Right ventricle myocardium superior (tissue), 1 donor: ENCODE measurements at regions not wholly inside any gene's neighbourhood (a gene's known extent, or its start where the extent isn't known, plus 50 kb on each side); places are given as distances from the start of the nearest gene placed in this dataset.
A peak's percentile ranks its signal among the peaks of the same experiment; 100 is the strongest.
"Not testable (repeated sequence)": the region's sequence is repeated elsewhere in the genome, so short reads cannot be mapped to it uniquely, and the experiment has no call there.

Experiments used
- ATAC-seq: fragments of 200-7000 bp; cut with Tn5 transposase; one replicate; pipeline ENCODE4 v1.9.1; 2020; ENCODE audit warnings: mild to moderate bottlenecking; ENCODE audit not compliant: poor library complexity
- DNase-seq: peaks from one replicate; pipeline ENCODE4 v3.0.0-alpha.2; 2020
- intact Hi-C: fragments of 100-400 bp; cut with DNase I; formaldehyde crosslinking; loops from one replicate; pipeline ENCODE4 v1.11.2; 2022
- donor health status: DM: no; HTN: yes; CAD: no; lungs with severe emphysema.

DNA sequence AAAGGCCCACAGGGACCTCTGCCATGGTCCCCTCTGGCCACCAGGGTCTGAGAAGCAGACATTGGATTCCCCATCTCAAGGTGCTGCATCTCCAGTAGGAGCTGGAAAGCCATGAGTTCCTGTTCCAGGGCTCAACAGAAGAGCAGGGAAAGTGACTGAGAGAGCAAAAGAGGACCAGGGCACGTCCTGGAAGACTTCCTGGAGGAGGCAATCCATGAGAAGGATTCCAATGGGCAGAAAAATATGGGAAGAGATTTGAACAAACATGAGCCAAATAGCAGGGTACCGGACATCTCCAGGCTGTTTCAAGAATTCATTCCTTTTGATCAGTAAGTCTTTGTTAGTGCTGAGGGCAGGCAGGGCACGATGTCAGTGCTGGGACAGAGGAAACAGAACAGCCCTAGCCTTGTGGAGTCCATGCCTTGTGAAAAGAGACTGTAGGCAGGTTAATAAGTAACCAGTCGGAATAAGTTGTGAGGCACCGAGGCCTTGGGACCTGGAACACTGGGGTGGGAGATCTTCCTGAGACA is 72.8 kb upstream of the TWIST2 start:
- DNase-seq = no peak
- intact Hi-C loops = no loop called here
- no peak for ATAC-seq

- DNase-seq (no peak), ATAC-seq (no peak)
- intact Hi-C loops = no loop called here
Measured at GRCh38 chr2:238775591-238775990, 72.3 kb upstream of the TWIST2 start.

- ATAC-seq = no peak
- intact Hi-C loops = no loop called here
- no peak for DNase-seq
Measured at GRCh38 chr2:238776003-238776760, 71.7 kb upstream of the TWIST2 start.

DNA sequence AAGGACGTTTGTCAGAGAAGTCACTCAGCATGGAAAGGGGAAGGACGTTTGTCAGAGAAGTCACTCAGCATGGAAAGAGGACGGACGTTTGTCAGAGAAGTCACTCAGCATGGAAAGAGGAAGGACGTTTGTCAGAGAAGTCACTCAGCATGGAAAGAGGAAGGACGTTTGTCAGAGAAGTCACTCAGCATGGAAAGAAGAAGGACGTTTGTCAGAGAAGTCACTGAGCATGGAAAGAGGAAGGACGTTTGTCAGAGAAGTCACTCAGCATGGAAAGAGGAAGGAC is 71.2 kb upstream of the TWIST2 start:
- not testable (repeated sequence) for ATAC-seq, DNase-seq

GRCh38 chr2:238777369-238778067 is 70.4 kb upstream of the TWIST2 start:
- DNase-seq (no peak), ATAC-seq (no peak)
- intact Hi-C loops = no loop called here

More for the DNA sequence above, 71.2 kb upstream of the TWIST2 start:
- intact Hi-C loops = not testable (repeated sequence)

DNA sequence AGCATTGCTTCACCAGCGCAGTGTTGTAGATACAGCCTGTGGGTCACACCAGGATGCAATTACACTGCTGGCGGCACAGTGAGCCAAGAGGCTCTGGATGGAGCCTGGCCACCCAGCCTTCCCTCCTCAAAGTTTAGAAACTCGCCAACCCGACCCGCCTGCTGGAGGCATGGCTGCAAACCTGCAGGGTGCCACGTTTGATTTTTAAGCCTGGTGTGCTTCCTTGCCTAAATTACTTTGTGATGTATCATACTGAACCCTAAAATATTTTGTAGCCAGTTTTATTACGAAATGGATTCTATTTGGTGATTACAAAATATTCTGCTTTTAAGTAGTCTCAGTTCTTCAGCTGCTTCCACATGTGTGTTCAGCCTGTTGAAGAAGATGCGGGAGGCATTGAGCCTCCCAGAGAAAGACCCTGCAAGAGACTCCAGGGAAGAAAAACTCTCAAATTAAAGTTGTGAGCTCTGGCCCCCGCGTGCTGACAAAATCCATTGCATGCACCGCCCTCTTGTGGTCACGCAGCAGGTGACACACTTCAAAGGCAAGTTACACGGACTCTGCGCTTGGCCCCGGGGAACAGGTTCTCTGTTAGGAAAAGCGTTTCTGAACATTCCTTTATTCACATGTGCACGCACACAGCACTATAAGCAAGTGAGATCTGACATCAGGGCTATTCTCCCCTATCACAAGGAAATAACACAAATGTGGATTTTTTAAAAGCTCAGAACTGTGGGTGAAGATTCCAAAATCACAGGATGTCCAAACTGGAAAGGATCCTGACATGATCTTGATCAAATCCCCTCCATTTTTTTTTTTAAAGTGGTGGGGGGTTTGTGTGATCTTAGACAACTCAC is 63.0 kb upstream of the TWIST2 start:
- ATAC-seq (peak; percentile 94), DNase-seq (peak; percentile 80)
- intact Hi-C loops = loop anchor here (5.0 to 10.0 kb wide), 2 partner anchors 273 to 420 kb away; no protein-coding TSS in a partner anchor

DNA sequence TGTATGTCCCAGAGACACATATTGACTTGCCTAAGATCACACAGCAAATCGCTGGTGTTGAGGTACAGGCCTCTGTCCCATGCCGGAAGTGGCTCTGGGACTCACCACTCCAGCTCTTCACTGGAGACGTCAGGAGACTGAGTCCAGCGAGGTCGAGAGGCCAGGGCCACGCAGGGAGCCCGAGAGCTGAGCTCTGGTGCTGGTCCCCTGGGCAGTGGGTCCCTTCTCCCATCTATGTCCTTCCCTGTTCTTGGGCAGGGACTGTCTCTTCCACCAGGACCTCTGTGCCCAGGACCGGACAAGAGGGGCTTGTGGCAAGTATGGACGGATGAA is 62.4 kb upstream of the TWIST2 start:
- DNase-seq = no peak
- intact Hi-C loops = loop anchor here (10.0 kb wide), 1 partner anchor 421 kb away; no protein-coding TSS in a partner anchor
- ATAC-seq = no peak

DNA sequence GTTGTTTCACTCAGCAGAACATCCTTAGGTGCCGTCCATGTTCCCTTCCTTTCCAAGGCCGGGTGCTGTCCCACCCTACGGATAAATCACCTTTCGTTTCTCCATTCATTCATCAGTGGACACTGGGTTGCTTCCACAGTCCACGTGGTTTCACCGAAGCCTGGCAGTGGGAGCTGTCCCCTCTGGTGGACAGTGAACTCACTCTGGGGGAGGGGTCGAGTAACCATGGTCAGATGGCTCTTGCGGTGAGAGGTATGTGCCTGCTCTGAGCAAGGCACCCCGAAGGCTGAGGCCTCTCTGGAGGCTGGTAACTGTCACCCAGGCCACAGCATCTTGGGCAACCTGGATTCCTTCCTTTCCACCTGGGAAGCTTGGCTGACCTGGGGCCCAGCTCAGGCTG is 61.5 kb upstream of the TWIST2 start:
- intact Hi-C loops = loop anchor here (10.0 kb wide), 1 partner anchor 422 kb away; no protein-coding TSS in a partner anchor

GRCh38 chr2:238786792-238787490 is 60.9 kb upstream of the TWIST2 start:
- ATAC-seq (no peak), DNase-seq (no peak)
- intact Hi-C loops = loop anchor here (10.0 kb wide), 1 partner anchor 422 kb away; no protein-coding TSS in a partner anchor

More for the DNA sequence above, 61.5 kb upstream of the TWIST2 start:
- ATAC-seq (no peak), DNase-seq (no peak)

- ATAC-seq (no peak), DNase-seq (no peak)
- intact Hi-C loops = loop anchor here (10.0 kb wide), 1 partner anchor 423 kb away; no protein-coding TSS in a partner anchor
Measured at GRCh38 chr2:238787501-238787900, 60.4 kb upstream of the TWIST2 start.

DNA sequence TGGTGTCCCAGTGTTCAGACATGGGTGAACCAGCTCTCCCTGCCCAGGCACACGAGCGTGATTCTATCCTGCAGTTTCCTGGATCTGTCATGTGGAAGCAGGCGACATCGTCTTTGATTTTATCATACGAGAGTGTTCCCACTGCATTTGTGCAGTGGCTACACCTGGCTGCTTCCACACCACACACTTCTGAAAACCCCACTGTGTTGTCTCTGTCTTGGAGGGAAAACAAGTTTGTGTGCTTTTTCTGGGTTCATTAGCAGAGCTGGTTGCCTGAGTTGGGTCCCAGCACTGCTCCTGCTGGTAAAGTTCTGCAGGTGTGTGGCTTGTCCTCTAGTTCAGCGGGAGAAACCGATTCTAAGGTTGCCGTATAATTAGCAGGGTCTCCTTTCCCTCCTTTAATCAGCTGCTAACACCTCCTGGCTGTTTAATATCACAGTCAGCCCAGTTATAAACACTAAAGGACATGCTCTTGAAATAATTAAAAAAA is 58.5 kb upstream of the TWIST2 start:
- intact Hi-C loops = loop anchor here (10.0 kb wide), 1 partner anchor 425 kb away; no protein-coding TSS in a partner anchor
- DNase-seq (no peak), ATAC-seq (no peak)

- ATAC-seq (no peak), DNase-seq (no peak)
- intact Hi-C loops = no loop called here
Measured at GRCh38 chr2:238790126-238790832, 57.6 kb upstream of the TWIST2 start.

DNA sequence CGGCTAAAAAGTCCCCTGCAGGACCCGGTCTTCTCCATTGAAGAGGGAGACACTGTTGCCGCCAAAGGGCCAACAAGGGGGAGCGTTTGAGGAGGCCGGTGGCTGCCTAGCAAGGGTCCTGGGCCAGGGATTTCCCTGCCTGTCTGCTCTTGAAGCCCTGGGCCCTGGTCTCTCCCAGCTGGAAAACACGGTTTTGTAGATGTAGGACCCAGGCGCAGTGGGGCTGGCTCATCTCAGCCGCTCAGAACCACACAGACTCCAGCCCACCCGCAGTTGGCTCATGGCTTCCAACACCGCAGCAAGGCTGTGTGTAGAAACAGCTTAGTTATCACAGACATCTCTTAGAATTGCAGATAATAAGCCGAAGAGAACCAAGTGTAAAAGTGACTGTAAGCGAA is 57.1 kb upstream of the TWIST2 start:
- intact Hi-C loops = no loop called here
- ATAC-seq = no peak

GRCh38 chr2:238791354-238791753 is 56.5 kb upstream of the TWIST2 start:
- no peak for DNase-seq
- no peak for ATAC-seq
- intact Hi-C loops = no loop called here

More for the DNA sequence above, 57.1 kb upstream of the TWIST2 start:
- DNase-seq = no peak

GRCh38 chr2:238793306-238793705 is 54.6 kb upstream of the TWIST2 start:
- no peak for DNase-seq
- intact Hi-C loops = no loop called here
- ATAC-seq = no peak

GRCh38 chr2:238793801-238794449 is 54.0 kb upstream of the TWIST2 start:
- DNase-seq (no peak), ATAC-seq (no peak)
- intact Hi-C loops = no loop called here

- ATAC-seq (no peak), DNase-seq (no peak)
- intact Hi-C loops = no loop called here
Measured at GRCh38 chr2:238796223-238796885, 51.5 kb upstream of the TWIST2 start.
